HG03439 (cell line): ENCODE measurements at regions not wholly inside any gene's neighbourhood (a gene's known extent, or its start where the extent isn't known, plus 50 kb on each side); places are given as distances from the start of the nearest gene placed in this dataset.

Experiments used
- ATAC-seq: cut with Tn5 transposase; IDR thresholded peaks from one replicate; pipeline ENCODE4 v1.9.1; 2021; ENCODE audit warnings: mild to moderate bottlenecking, moderate library complexity; ENCODE audit not compliant: unreplicated experiment

- no peak for ATAC-seq
Observed at GRCh38 chr2:7940723-7941122, 741.1 kb upstream of the ID2 start.

GRCh38 chr2:7943446-7943845 lies 738.4 kb upstream of the ID2 start:
- no peak for ATAC-seq

DNA sequence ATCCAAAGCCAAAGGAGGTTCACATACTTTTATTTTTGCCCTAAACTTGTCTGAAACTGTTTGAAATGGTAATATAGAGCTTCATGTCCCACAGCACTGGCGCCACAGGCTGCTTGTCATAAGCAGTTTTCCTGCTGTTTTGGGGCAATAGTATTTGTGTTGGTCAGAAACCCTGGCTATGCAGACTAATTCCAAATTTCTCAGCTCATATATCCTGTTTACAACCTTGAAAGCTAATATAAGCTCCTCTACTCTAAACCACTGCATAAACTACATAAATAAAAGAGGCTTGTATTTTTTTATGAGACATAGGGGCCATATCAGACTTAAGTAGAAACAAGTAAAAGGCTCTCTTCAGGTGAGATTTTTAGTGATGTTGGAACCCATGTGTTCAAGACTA lies 736.8 kb upstream of the ID2 start:
- ATAC-seq, result no peak

DNA sequence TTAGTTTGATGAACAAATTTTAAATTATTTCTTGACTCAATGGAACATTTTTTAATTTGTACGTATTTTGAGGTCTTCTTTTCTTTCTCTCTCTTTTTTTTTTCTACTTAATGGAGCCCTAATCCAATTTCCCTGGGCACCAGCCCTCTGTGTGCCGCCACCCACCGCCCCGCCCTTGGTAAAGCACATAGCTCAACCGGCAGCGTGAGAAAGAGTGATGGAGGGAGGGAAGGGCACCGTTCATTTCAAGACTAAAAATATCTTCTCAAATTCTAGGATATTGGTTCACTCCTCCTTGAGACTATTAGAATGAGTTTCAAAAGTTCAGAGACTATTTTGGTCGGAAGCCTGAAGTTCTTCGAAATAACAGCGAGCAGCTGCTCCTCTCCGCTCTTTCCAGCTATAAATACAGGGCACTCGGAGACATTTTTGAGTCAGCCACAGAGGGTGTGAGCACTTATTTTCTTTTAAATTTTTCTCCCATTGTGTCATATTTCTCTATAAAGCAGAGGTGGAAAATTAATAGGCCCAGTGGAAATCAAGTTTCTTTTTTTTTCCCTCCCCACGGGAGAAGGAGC lies 731.7 kb upstream of the ID2 start:
- no peak for ATAC-seq

DNA sequence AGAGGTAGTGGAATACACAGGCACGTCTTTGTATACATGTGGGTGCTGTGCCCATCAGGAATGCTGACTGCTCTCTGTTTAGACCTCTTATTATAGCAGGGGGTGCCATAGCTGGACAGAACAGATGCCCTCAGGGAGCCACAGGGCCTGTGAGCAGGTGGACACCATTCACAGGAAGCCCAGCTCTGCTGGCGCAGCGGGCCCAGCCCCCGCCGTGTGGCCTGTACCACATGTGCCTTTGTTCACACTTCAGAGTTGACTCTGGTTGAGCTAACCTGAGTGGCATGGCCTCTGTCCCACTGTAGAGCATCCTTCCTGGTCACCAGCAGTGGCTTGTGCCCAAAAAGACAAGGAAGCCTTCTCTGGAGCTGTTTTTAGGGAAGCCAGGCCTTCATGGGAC lies 730.9 kb upstream of the ID2 start:
- ATAC-seq, result no peak

- ATAC-seq, result no peak
Observed at GRCh38 chr2:7951490-7951889, 730.4 kb upstream of the ID2 start.

DNA sequence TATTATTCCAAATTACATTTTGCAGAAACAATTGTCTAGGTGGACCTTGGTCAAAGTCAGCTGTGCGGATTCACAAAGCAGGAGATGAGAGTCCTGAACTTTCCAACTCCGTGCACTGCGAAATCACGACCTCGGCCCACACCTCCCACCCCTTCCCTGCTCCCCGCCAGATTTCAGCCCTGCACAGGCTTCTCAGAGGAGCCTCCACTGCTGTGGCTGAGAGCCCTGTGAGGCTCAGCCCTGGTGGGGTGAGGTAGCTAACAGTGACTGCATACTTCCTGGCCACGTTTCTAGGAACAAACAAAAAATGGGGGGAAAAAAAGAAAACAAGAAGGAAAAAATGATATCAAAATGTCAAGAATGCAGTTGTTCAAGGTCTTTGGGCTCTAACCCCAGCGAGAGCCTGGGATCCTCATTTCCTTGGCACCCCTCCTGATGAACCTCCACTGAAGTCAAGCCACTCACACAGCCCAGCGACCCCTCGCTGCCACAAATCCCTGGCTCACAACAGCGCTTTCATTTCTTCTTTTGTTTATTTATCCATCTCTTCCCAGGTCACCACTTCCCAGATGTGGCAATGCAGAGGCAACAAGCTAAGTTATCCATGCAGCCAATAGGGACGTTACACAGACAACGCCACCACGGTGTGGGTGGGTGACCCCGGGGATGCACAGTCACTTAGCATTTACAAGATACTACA lies 729.7 kb upstream of the ID2 start:
- no peak for ATAC-seq

- no peak for ATAC-seq
Observed at GRCh38 chr2:7953195-7953594, 728.7 kb upstream of the ID2 start.

DNA sequence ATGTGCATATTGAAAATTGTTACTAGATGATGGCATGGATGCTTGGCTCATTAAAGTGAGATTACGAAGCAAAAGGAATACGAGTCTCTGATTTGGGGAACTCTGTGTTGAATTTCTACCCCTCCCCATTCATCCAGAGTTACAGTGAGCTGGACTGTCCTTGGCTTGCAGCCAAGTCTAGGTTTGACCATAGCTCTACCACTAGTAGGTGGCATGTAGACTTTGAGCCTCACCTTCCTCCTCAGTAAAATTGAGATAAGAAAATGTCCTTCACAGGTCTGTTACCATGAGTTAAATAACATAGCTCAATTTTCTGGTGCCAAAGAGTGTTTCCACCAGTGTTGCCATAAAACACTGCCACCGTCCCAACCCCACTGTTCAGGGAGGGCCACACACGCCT lies 727.6 kb upstream of the ID2 start:
- ATAC-seq, result no peak

DNA sequence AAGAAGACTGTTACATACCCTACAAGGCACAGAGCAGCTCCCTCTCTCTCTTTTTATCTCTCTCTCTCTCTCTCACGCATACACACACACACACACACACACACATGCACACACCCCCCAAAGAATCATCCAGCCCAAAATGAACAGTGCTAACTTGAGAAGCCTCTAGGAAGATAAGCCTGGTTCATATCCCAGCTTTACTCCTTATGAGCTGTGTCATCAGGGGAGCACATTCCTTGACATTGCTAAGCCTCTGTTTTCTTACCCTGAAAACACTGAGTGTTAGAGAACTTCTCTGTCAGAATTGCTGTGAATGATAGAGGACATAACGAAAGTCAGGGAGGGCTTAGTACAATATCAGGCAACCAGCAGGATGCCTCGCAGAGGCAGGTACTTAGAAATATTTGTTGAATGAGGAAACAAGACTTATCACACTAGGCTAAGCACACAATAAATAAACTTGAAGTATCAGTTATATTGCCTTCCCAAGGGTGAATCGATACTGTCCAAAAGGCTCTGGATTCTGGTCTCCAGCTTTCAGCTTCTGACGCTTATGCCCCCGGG lies 725.6 kb upstream of the ID2 start:
- no peak for ATAC-seq

DNA sequence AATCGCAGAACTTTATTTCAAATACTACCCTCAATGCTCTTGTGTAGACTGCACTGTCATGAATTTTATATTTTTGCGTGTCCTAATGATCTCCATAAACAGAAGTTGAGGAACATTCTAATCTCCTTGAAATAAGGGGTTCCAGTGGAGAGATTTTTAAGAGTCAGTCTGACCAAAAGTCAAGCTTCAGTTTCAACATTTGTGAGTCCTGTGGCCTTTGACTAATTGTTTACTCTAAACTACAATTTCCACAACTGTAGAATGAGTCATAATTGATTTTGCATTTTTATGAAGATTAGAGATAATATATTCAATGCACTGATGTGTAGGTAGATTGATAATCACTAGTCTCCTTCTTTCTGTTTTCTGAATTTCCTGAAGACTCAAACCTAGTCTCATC lies 720.3 kb upstream of the ID2 start:
- no peak for ATAC-seq

- ATAC-seq, result no peak
Observed at GRCh38 chr2:7962161-7962560, 719.7 kb upstream of the ID2 start.

- no peak for ATAC-seq
Observed at GRCh38 chr2:7963787-7964186, 718.1 kb upstream of the ID2 start.

DNA sequence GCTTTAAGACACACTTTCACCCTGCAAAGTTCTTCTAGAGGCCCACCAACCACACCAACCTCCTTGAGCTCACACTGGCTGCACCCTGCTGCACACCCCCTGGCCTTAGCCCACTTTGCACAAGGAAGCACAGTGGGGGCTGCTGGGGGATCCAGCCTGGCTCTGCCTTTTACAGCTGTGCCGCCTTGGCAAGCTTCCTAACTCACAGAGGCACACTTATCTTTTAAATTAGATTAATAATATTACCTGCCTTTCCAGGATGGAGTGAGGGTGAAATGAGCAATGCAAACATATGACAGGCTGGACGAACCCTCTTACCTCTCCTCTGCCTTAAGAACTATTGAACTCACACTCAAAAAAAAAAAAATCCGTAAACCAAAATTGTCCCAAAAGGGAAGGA lies 715.8 kb upstream of the ID2 start:
- ATAC-seq, result no peak

GRCh38 chr2:7967707-7968405 lies 714.0 kb upstream of the ID2 start:
- ATAC-seq, result no peak

DNA sequence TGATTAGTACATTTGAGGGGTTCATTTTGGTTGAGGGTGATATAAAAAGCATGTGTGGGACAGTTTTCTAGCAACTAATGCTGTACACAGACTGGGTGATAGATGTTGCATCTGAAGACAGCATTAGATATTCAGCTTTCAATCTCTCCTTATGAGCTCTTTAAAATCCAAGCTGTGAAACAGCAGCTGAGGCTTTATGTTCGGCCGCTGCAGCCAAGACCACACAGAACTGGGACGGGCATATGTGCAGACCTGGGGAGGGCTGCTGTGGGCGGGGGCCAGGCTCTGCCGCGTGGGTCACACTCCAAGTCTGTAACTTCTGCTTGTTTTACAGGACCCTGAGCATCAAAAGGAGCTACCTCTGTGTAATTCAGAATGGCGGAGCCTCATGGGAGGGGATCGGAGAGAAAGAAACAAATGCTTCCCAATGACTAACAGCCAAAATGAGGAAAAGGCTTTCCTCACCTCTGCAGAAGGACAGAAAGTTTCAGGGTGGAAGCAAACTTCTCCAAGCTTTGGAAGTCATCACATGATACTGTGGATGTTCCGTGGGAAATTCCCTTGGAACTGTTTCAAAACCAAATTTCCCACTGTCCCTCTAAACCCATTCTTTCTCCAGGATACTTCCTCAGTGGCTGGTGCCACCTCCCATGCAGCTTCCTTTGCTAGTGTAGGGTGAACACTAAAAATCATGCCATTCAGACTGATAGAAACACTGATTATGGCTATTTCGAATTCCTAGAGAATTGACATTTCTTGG lies 711.9 kb upstream of the ID2 start:
- no peak for ATAC-seq

DNA sequence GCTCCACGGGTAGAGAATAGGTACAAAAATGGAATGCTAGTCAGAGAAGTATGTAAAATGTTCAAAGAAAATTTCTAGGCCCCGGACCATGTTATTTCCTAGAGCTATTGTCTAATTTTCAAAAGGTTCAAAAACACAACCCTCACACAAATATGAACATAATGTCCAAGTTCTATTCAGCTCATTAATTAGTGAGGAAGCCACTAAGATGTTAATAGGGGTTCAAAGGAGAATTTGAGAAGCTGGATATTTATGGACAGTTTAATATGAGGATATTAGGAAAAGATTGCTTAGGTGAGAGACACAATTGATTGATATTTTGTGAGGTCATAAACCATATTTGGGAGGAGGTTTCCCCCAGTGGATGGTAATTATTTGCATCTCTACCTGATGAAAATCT lies 710.6 kb upstream of the ID2 start:
- no peak for ATAC-seq

GRCh38 chr2:7971841-7972240 lies 710.0 kb upstream of the ID2 start:
- no peak for ATAC-seq

DNA sequence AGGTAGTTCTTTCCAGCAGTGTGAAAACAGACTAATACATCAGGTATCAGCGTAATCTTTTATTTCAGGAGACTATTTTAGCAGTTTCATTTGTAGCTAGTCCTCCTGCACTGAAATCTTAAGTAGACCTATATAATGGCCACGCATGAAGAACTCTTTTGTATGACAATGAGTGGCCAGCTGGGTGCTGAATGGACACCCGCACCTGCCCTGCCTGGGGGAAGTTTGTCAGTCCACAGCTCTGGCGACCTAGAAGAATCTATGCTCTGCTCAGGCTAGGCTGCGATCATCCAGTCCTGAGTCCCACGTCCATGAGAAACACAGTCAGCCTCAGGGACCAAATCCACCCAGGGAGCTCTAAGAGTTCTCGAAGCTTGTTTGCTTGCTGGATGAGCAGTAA lies 709.2 kb upstream of the ID2 start:
- ATAC-seq, result no peak

DNA sequence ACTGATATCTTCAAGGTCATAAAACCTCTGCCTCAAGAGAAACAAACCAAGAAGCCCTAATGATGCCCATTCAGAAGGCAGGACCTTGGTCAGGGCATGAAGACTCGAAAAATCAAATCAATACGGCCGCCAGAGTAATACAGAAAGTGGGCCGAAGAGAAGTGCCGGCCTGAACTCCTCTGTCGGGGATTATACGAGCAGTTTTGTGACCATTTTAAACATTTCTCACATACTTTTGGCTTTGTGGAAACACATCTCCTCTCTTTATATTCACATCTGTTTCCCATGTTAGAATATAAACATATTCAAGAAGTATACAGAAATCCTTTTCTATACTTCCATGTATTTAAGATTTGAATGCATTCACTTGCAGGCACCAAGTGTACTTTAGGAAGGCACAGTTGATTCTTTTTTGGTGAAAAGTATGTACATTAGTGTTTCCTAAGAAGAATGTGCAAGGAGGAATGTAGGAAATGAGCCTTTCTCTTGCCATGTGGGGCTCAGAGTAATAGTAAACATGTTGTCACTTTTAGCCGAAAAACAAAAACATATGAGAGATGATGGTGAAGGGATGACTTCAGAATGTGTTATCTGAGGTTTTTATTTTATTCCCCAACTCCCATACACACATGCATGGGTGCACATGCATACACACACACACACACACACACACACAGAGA lies 707.9 kb upstream of the ID2 start:
- ATAC-seq, result no peak

- ATAC-seq, result no peak
Observed at GRCh38 chr2:7974936-7975335, 706.9 kb upstream of the ID2 start.
